Inferior parietal cortex (tissue), 1 donor: ENCODE measurements at regions not wholly inside any gene's neighbourhood (a gene's known extent, or its start where the extent isn't known, plus 50 kb on each side); places are given as distances from the start of the nearest gene placed in this dataset.
"Not testable (repeated sequence)": the region's sequence is repeated elsewhere in the genome, so short reads cannot be mapped to it uniquely, and the experiment has no call there.

Source experiments
- DNase-seq: peaks from one replicate; pipeline ENCODE4 v3.0.0-alpha.2; 2016; ENCODE audit errors: extremely low spot score

GRCh38 chr7:149635561-149636329 lies 137.6 kb downstream of the ZNF467 start:
- DNase-seq = no peak

- DNase-seq = no peak
These were observed 136.7 kb upstream of the ZNF746 start for GRCh38 chr7:149633976-149634945.

- not testable (repeated sequence) for DNase-seq
These were observed 130.9 kb upstream of the ZNF746 start for GRCh38 chr7:149628361-149629149.

- no peak for DNase-seq
These were observed 130.3 kb upstream of the ZNF746 start for GRCh38 chr7:149627911-149628310.

- DNase-seq = no peak
These were observed 129.4 kb upstream of the ZNF746 start for GRCh38 chr7:149626972-149627371.

GRCh38 chr7:149625947-149626392 lies 128.4 kb upstream of the ZNF746 start:
- no peak for DNase-seq

- DNase-seq = peak; percentile 69
These were observed 127.8 kb upstream of the ZNF746 start for GRCh38 chr7:149625340-149625946.

GRCh38 chr7:149624419-149625339 lies 127.1 kb upstream of the ZNF746 start:
- DNase-seq = peak; percentile 87

GRCh38 chr7:149624006-149624405 lies 126.4 kb upstream of the ZNF746 start:
- peak; percentile 4 for DNase-seq

GRCh38 chr7:149623262-149623997 lies 125.8 kb upstream of the ZNF746 start:
- DNase-seq = not testable (repeated sequence)

GRCh38 chr7:149622444-149623210 lies 125.0 kb upstream of the ZNF746 start:
- no peak for DNase-seq

- no peak for DNase-seq
These were observed 124.2 kb upstream of the ZNF746 start for GRCh38 chr7:149621776-149622175.

GRCh38 chr7:149620961-149621360 lies 123.4 kb upstream of the ZNF746 start:
- no peak for DNase-seq

GRCh38 chr7:149616898-149617297 lies 119.3 kb upstream of the ZNF746 start:
- no peak for DNase-seq

GRCh38 chr7:149615690-149616270 lies 118.2 kb upstream of the ZNF746 start:
- no peak for DNase-seq

- no peak for DNase-seq
These were observed 112.9 kb upstream of the ZNF746 start for GRCh38 chr7:149610441-149611011.

- no peak for DNase-seq
These were observed 110.6 kb upstream of the ZNF746 start for GRCh38 chr7:149608168-149608567.

- no peak for DNase-seq
These were observed 110.1 kb upstream of the ZNF746 start for GRCh38 chr7:149607683-149608082.
